Left kidney (tissue), 1 donor: ENCODE measurements at regions not wholly inside any gene's neighbourhood (a gene's known extent, or its start where the extent isn't known, plus 50 kb on each side); places are given as distances from the start of the nearest gene placed in this dataset.

Experiments
- DNase-seq: peaks from one replicate; pipeline ENCODE4 v3.0.0-alpha.2; 2013

- no peak for DNase-seq
These were observed 272.1 kb upstream of the C1orf87 start for GRCh38 chr1:60345621-60346020.

GRCh38 chr1:60345049-60345448, 271.5 kb upstream of the C1orf87 start:
- DNase-seq, result no peak

- no peak for DNase-seq
These were observed 270.2 kb upstream of the C1orf87 start for GRCh38 chr1:60343736-60344135.

GRCh38 chr1:60342569-60342968, 269.0 kb upstream of the C1orf87 start:
- no peak for DNase-seq

GRCh38 chr1:60341274-60341673, 267.7 kb upstream of the C1orf87 start:
- no peak for DNase-seq

GRCh38 chr1:60331647-60332046, 258.1 kb upstream of the C1orf87 start:
- no peak for DNase-seq

GRCh38 chr1:60329651-60330050, 256.1 kb upstream of the C1orf87 start:
- DNase-seq, result no peak

GRCh38 chr1:60311838-60312237, 238.3 kb upstream of the C1orf87 start:
- no peak for DNase-seq

GRCh38 chr1:60299581-60299980, 226.0 kb upstream of the C1orf87 start:
- DNase-seq, result no peak

GRCh38 chr1:60298290-60298689, 224.7 kb upstream of the C1orf87 start:
- no peak for DNase-seq

GRCh38 chr1:60296794-60297193, 223.2 kb upstream of the C1orf87 start:
- DNase-seq, result no peak

GRCh38 chr1:60292140-60292539, 218.6 kb upstream of the C1orf87 start:
- no peak for DNase-seq

- DNase-seq, result no peak
These were observed 216.8 kb upstream of the C1orf87 start for GRCh38 chr1:60290393-60290792.

GRCh38 chr1:60287536-60287935, 214.0 kb upstream of the C1orf87 start:
- DNase-seq, result no peak

- no peak for DNase-seq
These were observed 210.1 kb upstream of the C1orf87 start for GRCh38 chr1:60283690-60284089.

- peak; percentile 68 for DNase-seq
These were observed 207.9 kb upstream of the C1orf87 start for GRCh38 chr1:60281360-60281932.

- DNase-seq, result no peak
These were observed 207.2 kb upstream of the C1orf87 start for GRCh38 chr1:60280819-60281218.

GRCh38 chr1:60280256-60280655, 206.7 kb upstream of the C1orf87 start:
- no peak for DNase-seq

GRCh38 chr1:60279798-60280197, 206.2 kb upstream of the C1orf87 start:
- DNase-seq, result no peak

- DNase-seq, result no peak
These were observed 203.7 kb upstream of the C1orf87 start for GRCh38 chr1:60277269-60277668.

GRCh38 chr1:60274422-60275290, 201.1 kb upstream of the C1orf87 start:
- DNase-seq, result peak; percentile 14

- no peak for DNase-seq
These were observed 199.6 kb upstream of the C1orf87 start for GRCh38 chr1:60273185-60273584.

GRCh38 chr1:60271041-60271440, 197.5 kb upstream of the C1orf87 start:
- no peak for DNase-seq

- no peak for DNase-seq
These were observed 194.9 kb upstream of the C1orf87 start for GRCh38 chr1:60268451-60268850.
